Erythroblast (primary cell): ENCODE measurements at regions not wholly inside any gene's neighbourhood (a gene's known extent, or its start where the extent isn't known, plus 50 kb on each side); places are given as distances from the start of the nearest gene placed in this dataset.
"Not testable (repeated sequence)": the region's sequence is repeated elsewhere in the genome, so short reads cannot be mapped to it uniquely, and the experiment has no call there.

Experiments
- GATA1 ChIP-seq: IDR thresholded peaks from 2 replicates; pipeline ENCODE4 v1.6.1; 2011; ENCODE audit warnings: low read depth, mild to moderate bottlenecking, control low read depth, low read length, moderate library complexity
- POLR2A ChIP-seq: IDR thresholded peaks from 2 replicates; pipeline ENCODE4 v1.6.1; 2011; ENCODE audit warnings: mild to moderate bottlenecking, low read length

- not testable (repeated sequence) for TF ChIP-seq POLR2A, GATA1
Measured at GRCh38 chr3:75384016-75384415, 280.1 kb upstream of the FRG2C start.
